GM23338 (cell line): ENCODE measurements at regions not wholly inside any gene's neighbourhood (a gene's known extent, or its start where the extent isn't known, plus 50 kb on each side); places are given as distances from the start of the nearest gene placed in this dataset.

Source experiments
- CREB1 ChIP-seq: fragments of 250-450 bp; sonication (Bioruptor Pico); IDR thresholded peaks from 2 replicates; pipeline ENCODE4 v1.5.0; 2020; ENCODE audit warnings: low read depth, mild to moderate bottlenecking, moderate library complexity
- CTCF ChIP-seq, 2 experiments: fragments of 200-600 bp in 1 of 2; sonication (generic) in 1 of 2; conservative IDR thresholded peaks; 2 replicates each; pipeline versions ENCODE4 v1.5.1 to v1.6.1; 2016 to 2017; ENCODE audit warnings: antibody characterized with exemption in 2 of 2, low read depth in 2 of 2, mild to moderate bottlenecking in 2 of 2, moderate library complexity in 1 of 2
- ETS1 ChIP-seq: IDR thresholded peaks from 2 replicates; pipeline ENCODE4 v1.6.1; 2016; ENCODE audit warnings: antibody characterized with exemption
- EZH2 ChIP-seq: fragments of 200-600 bp; sonication (generic); IDR thresholded peaks from one replicate; pipeline ENCODE4 v1.8.0; 2017; ENCODE audit warnings: antibody characterized with exemption, mild to moderate bottlenecking, low read depth; ENCODE audit not compliant: unreplicated experiment
- EZH2phosphoT487 ChIP-seq: fragments of 200-600 bp; sonication (generic); IDR thresholded peaks from one replicate; pipeline ENCODE4 v1.8.1; 2018; ENCODE audit warnings: antibody characterized with exemption; ENCODE audit not compliant: unreplicated experiment
- JUNB ChIP-seq: IDR thresholded peaks from one replicate; pipeline ENCODE4 v1.6.1; 2016; ENCODE audit warnings: antibody characterized with exemption; ENCODE audit not compliant: unreplicated experiment
- POLR2AphosphoS5 ChIP-seq: IDR thresholded peaks from 2 replicates; pipeline ENCODE4 v1.6.1; 2016; ENCODE audit warnings: antibody characterized with exemption, low read depth
- ZNF331 ChIP-seq: fragments of 250-450 bp; sonication (Bioruptor Pico); IDR thresholded peaks from 2 replicates; pipeline ENCODE4 v1.5.0; 2020; ENCODE audit warnings: low read depth, mild to moderate bottlenecking, moderate library complexity
- TF ChIP-seq, protein P1 (sequence below): IDR thresholded peaks from one replicate; pipeline ENCODE4 v1.6.1; 2018; ENCODE audit warnings: antibody characterized with exemption; ENCODE audit not compliant: unreplicated experiment

- TF ChIP-seq JUNB (no peak), CTCF (conservative IDR thresholded peaks at IDR 0.05; ENCODE audit: low read depth in 2 of 2) (no peak), CREB1 (CRISPR knock-in tag) (no peak), POLR2AphosphoS5 (no peak), ETS1 (no peak), EZH2 (no peak), EZH2phosphoT487 (no peak), ZNF331 (CRISPR knock-in tag) (no peak)
- TF ChIP-seq, protein P1, sequence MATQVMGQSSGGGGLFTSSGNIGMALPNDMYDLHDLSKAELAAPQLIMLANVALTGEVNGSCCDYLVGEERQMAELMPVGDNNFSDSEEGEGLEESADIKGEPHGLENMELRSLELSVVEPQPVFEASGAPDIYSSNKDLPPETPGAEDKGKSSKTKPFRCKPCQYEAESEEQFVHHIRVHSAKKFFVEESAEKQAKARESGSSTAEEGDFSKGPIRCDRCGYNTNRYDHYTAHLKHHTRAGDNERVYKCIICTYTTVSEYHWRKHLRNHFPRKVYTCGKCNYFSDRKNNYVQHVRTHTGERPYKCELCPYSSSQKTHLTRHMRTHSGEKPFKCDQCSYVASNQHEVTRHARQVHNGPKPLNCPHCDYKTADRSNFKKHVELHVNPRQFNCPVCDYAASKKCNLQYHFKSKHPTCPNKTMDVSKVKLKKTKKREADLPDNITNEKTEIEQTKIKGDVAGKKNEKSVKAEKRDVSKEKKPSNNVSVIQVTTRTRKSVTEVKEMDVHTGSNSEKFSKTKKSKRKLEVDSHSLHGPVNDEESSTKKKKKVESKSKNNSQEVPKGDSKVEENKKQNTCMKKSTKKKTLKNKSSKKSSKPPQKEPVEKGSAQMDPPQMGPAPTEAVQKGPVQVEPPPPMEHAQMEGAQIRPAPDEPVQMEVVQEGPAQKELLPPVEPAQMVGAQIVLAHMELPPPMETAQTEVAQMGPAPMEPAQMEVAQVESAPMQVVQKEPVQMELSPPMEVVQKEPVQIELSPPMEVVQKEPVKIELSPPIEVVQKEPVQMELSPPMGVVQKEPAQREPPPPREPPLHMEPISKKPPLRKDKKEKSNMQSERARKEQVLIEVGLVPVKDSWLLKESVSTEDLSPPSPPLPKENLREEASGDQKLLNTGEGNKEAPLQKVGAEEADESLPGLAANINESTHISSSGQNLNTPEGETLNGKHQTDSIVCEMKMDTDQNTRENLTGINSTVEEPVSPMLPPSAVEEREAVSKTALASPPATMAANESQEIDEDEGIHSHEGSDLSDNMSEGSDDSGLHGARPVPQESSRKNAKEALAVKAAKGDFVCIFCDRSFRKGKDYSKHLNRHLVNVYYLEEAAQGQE = no peak
Measured at GRCh38 chr15:39472621-39473297, 108.1 kb upstream of the THBS1 start.
